MM.1S (cell line): ENCODE measurements at regions not wholly inside any gene's neighbourhood (a gene's known extent, or its start where the extent isn't known, plus 50 kb on each side); places are given as distances from the start of the nearest gene placed in this dataset.

Experiments used
- CTCF ChIP-seq: fragments of 300-600 bp; sonication (generic); IDR thresholded peaks from 2 replicates; pipeline ENCODE4 v1.5.1; 2016; ENCODE audit warnings: antibody characterized with exemption, low read length, mixed read lengths
- EZH2phosphoT487 ChIP-seq: fragments of 300-600 bp; sonication (generic); IDR thresholded peaks from 2 replicates; pipeline ENCODE4 v1.6.1; 2018; ENCODE audit warnings: antibody characterized with exemption, low read length

- no peak for TF ChIP-seq CTCF
- TF ChIP-seq EZH2phosphoT487, result no peak
These were observed 162.8 kb upstream of the TOPAZ1 start for GRCh38 chr3:44078863-44079262.
